IMR-90 (cell line): ENCODE measurements at regions not wholly inside any gene's neighbourhood (a gene's known extent, or its start where the extent isn't known, plus 50 kb on each side); places are given as distances from the start of the nearest gene placed in this dataset.

ENCODE experiments used
- BHLHE40 ChIP-seq: fragments of 150-350 bp; IDR thresholded peaks from 2 replicates; pipeline ENCODE4 v1.6.1; 2016; ENCODE audit warnings: mild to moderate bottlenecking, low read depth, low read length
- CEBPB ChIP-seq: IDR thresholded peaks from 2 replicates; pipeline ENCODE4 v1.6.1; 2012; ENCODE audit warnings: low read depth, low read length, improper control_type of control experiment
- FOS ChIP-seq: fragments of 150-350 bp; IDR thresholded peaks from 2 replicates; pipeline ENCODE4 v1.6.1; 2016; ENCODE audit warnings: low read depth, low read length
- POLR2A ChIP-seq: IDR thresholded peaks from 2 replicates; pipeline ENCODE4 v1.6.1; 2012; ENCODE audit warnings: mild to moderate bottlenecking, low read depth, low read length
- RAD21 ChIP-seq: IDR thresholded peaks from 2 replicates; pipeline ENCODE4 v1.6.1; 2012; ENCODE audit warnings: low read length, improper control_type of control experiment
- RFX5 ChIP-seq: IDR thresholded peaks from 2 replicates; pipeline ENCODE4 v1.8.0; 2012; ENCODE audit warnings: low read depth, mild to moderate bottlenecking, low read length, moderate library complexity
- SMC3 ChIP-seq: fragments of 150-350 bp; IDR thresholded peaks from 2 replicates; pipeline ENCODE4 v1.6.1; 2016; ENCODE audit warnings: low read depth, mild to moderate bottlenecking, antibody characterized with exemption, low read length, moderate library complexity
- TF ChIP-seq, protein P1 (sequence below): conservative IDR thresholded peaks from 2 replicates; pipeline ENCODE4 v1.5.1; 2012; ENCODE audit warnings: mild to moderate bottlenecking, low read depth, low read length, improper control_type of control experiment
- TF ChIP-seq, protein P2 (sequence below): fragments of 150-350 bp; IDR thresholded peaks from 2 replicates; pipeline ENCODE4 v1.6.1; 2017; ENCODE audit warnings: mild to moderate bottlenecking, antibody characterized with exemption, low read length, low read depth

DNA sequence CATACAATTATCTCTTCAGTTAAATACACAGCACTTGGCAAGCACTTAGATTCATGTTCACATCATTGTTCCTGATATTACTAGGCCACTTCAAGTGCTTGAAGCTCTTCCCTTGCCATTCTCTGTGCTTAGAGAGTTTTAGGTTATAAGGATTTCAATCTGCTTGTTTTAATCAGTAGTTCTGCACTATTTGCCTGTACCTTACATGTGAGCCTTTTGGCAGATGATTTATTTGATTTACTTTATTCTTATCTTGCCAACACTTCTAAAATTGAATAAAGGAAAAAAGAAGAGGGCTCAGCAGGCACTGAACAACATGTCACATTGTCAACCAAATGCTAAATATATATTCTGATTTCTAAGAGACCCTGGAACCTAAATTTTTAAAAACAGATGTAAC, 363.8 kb upstream of the USP15 start:
- TF ChIP-seq FOS (no peak), POLR2A (no peak), BHLHE40 (no peak), CEBPB (no peak), RAD21 (no peak), RFX5 (no peak), SMC3 (no peak)
- TF ChIP-seq, protein P1, sequence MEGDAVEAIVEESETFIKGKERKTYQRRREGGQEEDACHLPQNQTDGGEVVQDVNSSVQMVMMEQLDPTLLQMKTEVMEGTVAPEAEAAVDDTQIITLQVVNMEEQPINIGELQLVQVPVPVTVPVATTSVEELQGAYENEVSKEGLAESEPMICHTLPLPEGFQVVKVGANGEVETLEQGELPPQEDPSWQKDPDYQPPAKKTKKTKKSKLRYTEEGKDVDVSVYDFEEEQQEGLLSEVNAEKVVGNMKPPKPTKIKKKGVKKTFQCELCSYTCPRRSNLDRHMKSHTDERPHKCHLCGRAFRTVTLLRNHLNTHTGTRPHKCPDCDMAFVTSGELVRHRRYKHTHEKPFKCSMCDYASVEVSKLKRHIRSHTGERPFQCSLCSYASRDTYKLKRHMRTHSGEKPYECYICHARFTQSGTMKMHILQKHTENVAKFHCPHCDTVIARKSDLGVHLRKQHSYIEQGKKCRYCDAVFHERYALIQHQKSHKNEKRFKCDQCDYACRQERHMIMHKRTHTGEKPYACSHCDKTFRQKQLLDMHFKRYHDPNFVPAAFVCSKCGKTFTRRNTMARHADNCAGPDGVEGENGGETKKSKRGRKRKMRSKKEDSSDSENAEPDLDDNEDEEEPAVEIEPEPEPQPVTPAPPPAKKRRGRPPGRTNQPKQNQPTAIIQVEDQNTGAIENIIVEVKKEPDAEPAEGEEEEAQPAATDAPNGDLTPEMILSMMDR, result no peak
- TF ChIP-seq, protein P2, sequence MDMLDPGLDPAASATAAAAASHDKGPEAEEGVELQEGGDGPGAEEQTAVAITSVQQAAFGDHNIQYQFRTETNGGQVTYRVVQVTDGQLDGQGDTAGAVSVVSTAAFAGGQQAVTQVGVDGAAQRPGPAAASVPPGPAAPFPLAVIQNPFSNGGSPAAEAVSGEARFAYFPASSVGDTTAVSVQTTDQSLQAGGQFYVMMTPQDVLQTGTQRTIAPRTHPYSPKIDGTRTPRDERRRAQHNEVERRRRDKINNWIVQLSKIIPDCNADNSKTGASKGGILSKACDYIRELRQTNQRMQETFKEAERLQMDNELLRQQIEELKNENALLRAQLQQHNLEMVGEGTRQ, result no peak
